Neuron (in vitro differentiated cells): ENCODE measurements at regions not wholly inside any gene's neighbourhood (a gene's known extent, or its start where the extent isn't known, plus 50 kb on each side); places are given as distances from the start of the nearest gene placed in this dataset.

ENCODE experiments used
- H2AFZ ChIP-seq: one replicate; pipeline ENCODE4 v1.6.1; 2013; ENCODE audit warnings: low read depth, mild to moderate bottlenecking, inconsistent platforms, low read length, moderate library complexity
- H3K27me3 ChIP-seq: one replicate; pipeline ENCODE4 v1.6.1; 2013; ENCODE audit warnings: low read length; ENCODE audit not compliant: insufficient read depth
- H3K36me3 ChIP-seq: one replicate; pipeline ENCODE4 v1.6.1; 2013; ENCODE audit warnings: low read length; ENCODE audit not compliant: insufficient read depth
- H3K4me1 ChIP-seq: one replicate; pipeline ENCODE4 v1.6.1; 2013; ENCODE audit warnings: low read length; ENCODE audit not compliant: insufficient read depth
- H3K4me3 ChIP-seq: 2 replicates; pipeline ENCODE4 v1.5.1; 2013; ENCODE audit warnings: mild to moderate bottlenecking, low read length, moderate library complexity
- H3K9me3 ChIP-seq: one replicate; pipeline ENCODE4 v1.6.1; 2013; ENCODE audit warnings: low read length

DNA sequence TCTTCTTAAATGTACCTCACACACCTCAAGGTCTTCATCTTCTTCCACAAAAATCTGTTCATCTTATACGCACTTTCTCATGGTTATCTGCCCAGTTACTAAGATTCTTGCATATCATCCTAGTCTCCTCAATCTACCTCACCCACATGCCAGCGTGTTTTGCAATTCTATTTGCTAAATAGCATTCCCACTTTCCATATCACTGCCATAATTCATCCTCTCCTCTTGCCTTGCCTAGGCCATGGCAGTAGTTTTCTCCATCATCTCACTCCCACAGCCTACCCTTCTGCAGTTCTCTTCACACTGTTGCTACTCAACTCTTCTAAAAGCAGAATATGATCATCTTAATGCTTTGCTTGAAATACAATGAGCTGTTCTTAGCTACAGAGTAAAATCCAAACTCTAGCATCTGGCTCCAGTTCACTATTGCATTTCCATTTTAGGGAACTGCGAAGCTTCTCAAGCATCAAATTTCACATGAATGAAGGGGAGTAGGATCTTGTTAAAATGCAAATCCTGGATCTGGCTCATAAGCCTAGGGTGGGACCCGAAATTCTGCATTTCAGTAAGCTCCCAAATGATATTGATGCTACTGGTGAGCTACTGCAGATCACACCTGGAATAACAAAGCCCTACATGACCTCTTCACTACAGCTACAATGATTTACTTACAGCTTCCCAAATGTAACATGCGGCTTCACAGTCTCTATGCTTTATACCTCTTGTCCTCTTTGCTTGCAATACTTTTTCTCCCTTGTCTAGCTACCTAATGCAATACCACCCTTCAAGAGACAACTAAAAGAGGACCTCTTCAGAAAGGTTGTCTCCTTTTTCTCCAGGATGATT is 293.9 kb downstream of the SATB2 start:
- no peaks in the 10 kb centered on the region for H3K36me3 ChIP-seq
- H3K27me3 ChIP-seq = no peaks in the 10 kb centered on the region
- H3K4me1 ChIP-seq = no peaks in the 10 kb centered on the region
- no peak overlapping the region for H2AFZ ChIP-seq
- no peaks in the 10 kb centered on the region for H3K9me3 ChIP-seq
- no peak overlapping the region for H3K4me3 ChIP-seq

DNA sequence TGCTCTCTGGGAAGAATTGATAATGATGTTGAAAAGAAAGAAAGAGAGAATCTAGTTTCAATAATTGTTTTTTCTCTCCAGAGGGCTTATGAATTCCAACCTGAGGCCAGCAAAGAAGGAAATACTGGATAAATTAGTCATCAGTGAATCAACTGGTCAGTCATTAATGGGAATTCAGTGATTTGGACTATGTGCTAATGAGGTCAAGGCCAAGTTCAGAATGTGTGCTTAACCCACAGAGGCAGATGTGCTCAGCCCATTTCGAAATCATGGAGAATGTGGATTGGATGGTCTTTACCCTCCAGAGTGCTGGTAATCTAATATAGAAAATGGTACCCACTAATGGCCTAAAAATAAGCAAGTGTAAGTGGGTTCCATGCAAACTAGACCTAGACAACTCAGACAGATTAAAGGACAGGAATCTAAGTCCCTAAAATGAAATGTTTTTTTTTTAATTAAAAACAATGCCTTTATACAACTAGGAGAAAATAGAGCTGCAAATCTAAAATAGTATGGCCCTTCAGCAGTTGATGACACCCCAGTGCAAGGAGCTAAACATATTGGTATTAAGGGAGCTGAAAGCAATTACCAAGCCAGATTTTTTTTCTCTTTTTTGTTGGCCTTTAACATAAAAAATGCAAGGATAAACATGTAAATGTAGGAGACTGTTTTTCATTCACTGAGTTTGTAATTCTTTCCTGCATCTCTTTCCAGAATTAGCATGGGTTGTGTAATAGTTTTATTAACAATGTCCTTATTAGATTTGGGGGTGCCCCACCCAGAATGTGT is 296.9 kb downstream of the SATB2 start:
- no peaks in the 10 kb centered on the region for H3K36me3 ChIP-seq
- no peaks in the 10 kb centered on the region for H3K9me3 ChIP-seq
- no peak overlapping the region for H2AFZ ChIP-seq
- H3K27me3 ChIP-seq = no peaks in the 10 kb centered on the region
- H3K4me1 ChIP-seq = no peaks in the 10 kb centered on the region
- H3K4me3 ChIP-seq = no peak overlapping the region

DNA sequence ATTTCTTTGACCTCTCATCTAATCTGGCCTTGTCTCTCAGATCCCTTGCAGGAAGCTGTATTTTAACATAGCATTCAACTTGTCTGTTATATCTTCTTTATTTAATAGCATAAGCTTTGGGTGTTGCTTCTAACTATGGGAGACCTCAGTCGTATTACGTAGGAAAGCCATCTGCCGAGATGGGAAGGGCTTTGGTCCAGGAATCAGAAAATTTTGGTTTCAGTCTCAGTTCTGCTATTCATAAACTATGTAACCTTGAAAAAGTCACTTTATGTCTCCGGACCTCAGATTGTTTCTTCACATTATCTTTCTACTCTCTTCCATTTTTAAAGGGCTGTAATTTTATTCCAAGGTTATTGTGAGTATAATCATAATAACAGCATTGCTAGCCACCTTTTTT is 297.7 kb downstream of the SATB2 start:
- Histone ChIP-seq H3K9me3 (no peaks in the 10 kb centered on the region), H3K36me3 (no peaks in the 10 kb centered on the region), H3K27me3 (no peaks in the 10 kb centered on the region), H3K4me3 (no peak overlapping the region), H3K4me1 (no peaks in the 10 kb centered on the region), H2AFZ (no peak overlapping the region)

DNA sequence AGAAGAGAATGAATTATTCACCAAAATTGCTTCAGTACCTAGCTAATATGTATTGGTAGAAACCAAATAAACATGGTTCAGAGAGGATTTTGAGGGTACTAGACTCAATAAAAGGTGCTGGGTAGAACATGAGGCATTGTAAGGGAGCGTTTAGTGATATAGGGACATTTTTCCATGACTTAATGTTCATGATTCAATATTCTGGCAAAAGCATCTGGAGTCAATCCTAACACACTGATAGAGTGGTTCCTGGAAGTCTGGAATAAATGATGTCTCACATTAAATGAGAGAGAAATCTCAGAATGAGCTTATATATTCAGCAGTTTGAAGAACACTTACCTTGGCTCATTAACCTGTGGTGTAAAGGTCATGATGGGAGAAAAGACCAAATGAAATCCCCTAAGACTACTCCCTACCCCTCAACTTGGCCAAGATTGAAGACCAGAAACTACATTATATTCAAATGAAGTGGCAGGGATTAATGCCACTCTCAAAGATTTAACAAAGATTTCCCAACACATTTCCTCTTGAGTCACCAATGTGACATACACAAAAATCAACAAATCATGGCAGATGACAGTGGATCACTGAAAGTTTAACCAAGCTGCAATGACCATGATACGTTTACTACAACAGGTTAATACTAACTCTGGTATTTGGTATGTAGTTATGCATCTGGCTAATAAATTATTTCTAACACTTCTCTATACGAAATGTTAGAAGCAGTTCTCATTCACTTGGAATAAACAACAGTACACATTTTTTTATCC is 309.5 kb downstream of the SATB2 start:
- Histone ChIP-seq H3K36me3 (no peaks in the 10 kb centered on the region), H2AFZ (no peak overlapping the region), H3K4me1 (peaks cover 3% of the 10 kb centered on the region), H3K4me3 (no peak overlapping the region), H3K9me3 (no peaks in the 10 kb centered on the region), H3K27me3 (no peaks in the 10 kb centered on the region)

DNA sequence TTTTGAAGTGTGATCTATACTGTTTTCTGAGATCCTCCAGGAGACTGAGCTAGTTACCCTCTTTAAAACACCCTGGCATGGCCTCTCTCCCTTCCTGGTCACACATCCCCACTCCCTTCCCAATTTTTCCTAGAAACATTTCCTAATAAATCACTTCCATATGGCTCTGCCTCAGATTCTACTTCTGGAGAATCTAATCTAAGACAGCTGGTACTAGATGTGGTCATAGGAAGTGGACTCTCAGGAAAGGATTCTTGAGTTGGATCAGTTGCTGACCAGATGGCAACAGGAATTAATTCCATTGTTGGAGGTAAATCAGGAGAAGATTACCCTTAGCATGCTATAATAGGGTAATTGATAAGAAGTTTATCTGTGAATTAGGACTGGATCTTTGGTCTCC is 310.5 kb downstream of the SATB2 start:
- H3K27me3 ChIP-seq = no peaks in the 10 kb centered on the region
- peaks cover 3% of the 10 kb centered on the region for H3K4me1 ChIP-seq
- H3K4me3 ChIP-seq = no peak overlapping the region
- H2AFZ ChIP-seq = no peak overlapping the region
- H3K9me3 ChIP-seq = no peaks in the 10 kb centered on the region
- no peaks in the 10 kb centered on the region for H3K36me3 ChIP-seq

DNA sequence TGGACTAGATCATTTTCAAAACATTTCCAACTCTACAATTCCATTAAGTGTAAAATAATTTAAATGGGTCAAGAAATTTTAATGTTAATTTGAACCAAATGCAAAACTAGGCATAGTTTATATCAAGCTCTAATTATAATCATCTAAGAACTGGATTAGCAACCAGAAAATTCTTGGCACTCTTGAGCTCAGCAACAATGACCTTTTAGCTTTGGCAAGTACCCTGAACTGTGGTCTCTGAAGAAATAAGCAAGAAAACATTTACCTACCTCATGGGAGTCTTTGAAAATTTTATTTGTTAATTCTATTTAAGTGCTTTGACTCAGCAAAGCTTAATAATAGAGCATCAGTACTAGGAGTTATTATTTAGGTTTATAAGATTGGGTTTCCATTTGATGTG is 313.2 kb downstream of the SATB2 start:
- no peak overlapping the region for H3K4me3 ChIP-seq
- no peaks in the 10 kb centered on the region for H3K36me3 ChIP-seq
- no peak overlapping the region for H2AFZ ChIP-seq
- no peaks in the 10 kb centered on the region for H3K27me3 ChIP-seq
- H3K9me3 ChIP-seq = no peaks in the 10 kb centered on the region
- H3K4me1 ChIP-seq = peaks cover 3% of the 10 kb centered on the region

DNA sequence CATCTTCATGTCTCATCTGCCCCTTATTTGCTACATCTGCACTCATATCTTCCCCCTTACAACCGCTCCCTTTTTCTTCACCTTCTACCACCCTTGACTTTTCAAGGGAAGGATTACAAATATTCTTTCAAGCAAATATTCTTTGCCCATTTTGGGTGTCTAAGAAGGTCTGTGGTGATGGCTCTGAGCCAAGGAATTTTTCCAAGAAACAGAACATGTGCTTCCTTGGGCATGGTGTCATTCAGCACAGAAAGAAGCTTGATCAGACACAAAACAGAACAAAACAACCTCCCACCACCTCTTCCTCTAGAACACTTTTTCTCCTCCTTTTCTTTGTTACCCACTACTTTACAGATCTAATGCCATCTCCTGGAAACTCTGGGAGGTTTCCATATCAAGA is 313.7 kb downstream of the SATB2 start:
- no peak overlapping the region for H2AFZ ChIP-seq
- no peaks in the 10 kb centered on the region for H3K9me3 ChIP-seq
- no peaks in the 10 kb centered on the region for H3K27me3 ChIP-seq
- no peak overlapping the region for H3K4me3 ChIP-seq
- H3K36me3 ChIP-seq = no peaks in the 10 kb centered on the region
- H3K4me1 ChIP-seq = peaks cover 3% of the 10 kb centered on the region

DNA sequence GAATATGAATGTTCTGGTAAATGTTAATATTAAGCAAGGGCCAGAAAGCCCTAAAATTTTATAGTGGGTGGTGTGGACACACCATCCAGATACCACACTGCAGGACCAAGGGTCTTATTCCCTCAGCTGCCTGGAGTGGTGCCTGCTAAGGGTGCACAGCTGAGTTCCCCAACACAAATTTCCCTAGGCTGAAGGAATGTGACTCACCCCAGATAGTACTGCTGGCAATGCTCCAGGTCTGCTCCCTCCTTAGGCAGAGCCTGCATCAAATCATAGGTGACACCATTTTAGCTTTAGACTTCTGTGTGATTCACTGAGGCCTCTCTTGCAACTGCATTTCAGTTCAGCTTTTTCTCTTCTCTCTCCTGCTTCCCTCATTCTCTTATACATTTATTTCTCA is 321.1 kb downstream of the SATB2 start:
- H3K9me3 ChIP-seq = no peaks in the 10 kb centered on the region
- H2AFZ ChIP-seq = no peak overlapping the region
- no peaks in the 10 kb centered on the region for H3K36me3 ChIP-seq
- no peak overlapping the region for H3K4me3 ChIP-seq
- H3K27me3 ChIP-seq = no peaks in the 10 kb centered on the region
- H3K4me1 ChIP-seq = peaks cover 3% of the 10 kb centered on the region

DNA sequence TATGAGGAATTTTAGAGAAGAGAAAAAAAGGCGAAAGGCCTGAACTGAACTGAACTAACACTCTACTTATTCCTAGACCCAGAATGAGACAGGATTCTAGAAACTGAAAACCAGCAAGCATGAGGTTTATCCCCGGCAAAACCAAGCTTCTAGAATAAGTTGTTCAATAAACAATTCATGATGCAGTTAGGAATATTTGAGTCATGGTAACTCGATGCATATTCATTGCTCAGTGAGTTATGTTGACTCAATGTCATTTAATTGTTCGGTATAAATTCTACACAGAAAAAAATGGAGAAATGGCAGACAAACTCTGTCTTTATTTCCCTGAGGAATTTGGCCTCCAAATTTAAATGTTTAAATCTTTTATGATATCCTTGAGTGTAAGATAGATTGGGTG is 321.5 kb downstream of the SATB2 start:
- Histone ChIP-seq H3K4me3 (no peak overlapping the region), H3K4me1 (peaks cover 3% of the 10 kb centered on the region), H3K27me3 (no peaks in the 10 kb centered on the region), H3K9me3 (no peaks in the 10 kb centered on the region), H3K36me3 (no peaks in the 10 kb centered on the region), H2AFZ (no peak overlapping the region)

DNA sequence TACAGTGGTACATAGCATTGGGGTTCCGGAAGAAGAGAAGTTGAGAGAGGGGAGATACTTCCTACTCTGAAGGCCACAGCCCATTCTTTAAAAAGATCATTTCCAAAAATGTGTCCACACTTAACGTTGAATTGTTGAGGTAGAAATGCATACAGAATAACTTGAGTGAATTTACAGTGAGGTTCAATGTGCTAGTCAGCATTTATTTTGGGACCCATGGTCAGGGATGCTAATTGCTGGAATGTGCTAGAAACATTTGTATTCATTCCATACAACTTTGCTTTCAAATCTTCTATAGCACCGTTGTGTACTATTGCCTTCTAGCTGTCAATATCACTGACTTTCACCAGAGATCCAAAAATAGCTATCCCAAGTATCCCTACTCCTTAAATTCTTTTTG is 325.9 kb downstream of the SATB2 start:
- no peaks in the 10 kb centered on the region for H3K36me3 ChIP-seq
- H2AFZ ChIP-seq = no peak overlapping the region
- no peak overlapping the region for H3K4me3 ChIP-seq
- no peaks in the 10 kb centered on the region for H3K27me3 ChIP-seq
- H3K4me1 ChIP-seq = peaks cover 3% of the 10 kb centered on the region
- H3K9me3 ChIP-seq = no peaks in the 10 kb centered on the region

DNA sequence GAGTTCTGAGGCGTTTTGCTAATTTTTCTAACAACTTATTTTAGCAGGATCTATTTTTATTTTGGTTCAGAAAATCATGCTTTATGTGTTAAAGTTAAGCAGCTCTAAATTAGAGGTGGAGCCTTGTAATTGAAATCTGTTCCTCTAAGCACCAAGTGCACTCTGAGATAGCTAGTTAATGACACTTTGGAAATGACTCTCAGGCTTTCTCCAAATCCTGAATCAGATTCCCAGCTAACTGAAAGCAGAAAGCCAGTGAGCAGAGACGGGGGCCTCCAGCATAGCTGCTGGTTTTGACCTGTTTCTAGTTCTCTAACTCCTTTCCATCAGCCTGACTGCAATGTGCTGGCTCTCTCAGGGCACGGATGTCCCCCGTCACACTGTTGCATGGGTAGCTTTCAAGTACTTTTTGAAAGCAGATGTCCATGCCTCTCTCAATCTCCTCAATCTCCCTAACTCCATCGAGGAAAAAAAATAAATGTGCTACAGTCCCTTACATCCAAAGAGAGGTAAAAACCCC is 326.5 kb downstream of the SATB2 start:
- Histone ChIP-seq H2AFZ (no peak overlapping the region), H3K36me3 (no peaks in the 10 kb centered on the region), H3K9me3 (no peaks in the 10 kb centered on the region), H3K27me3 (no peaks in the 10 kb centered on the region), H3K4me3 (no peak overlapping the region), H3K4me1 (peaks cover 3% of the 10 kb centered on the region)

DNA sequence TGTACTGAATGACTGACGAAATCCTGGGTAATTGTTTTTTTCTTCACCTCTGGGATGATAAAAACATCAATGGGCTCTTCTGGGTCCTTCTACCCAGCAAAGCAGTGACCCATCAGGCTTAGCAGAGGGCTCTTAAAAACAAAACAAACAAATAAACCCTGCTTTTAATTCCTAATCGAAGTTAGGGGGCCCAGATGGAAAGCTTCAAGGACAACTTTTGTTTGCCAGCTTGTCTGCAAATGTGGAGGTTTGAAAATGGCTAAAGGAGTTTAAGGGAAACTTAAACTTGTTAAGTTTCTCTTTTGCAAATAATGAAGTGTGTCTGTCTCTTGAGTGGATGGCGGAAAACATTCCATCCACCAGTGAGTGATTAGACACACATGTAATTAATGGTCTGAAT is 327.2 kb downstream of the SATB2 start:
- Histone ChIP-seq H2AFZ (no peak overlapping the region), H3K27me3 (no peaks in the 10 kb centered on the region), H3K36me3 (no peaks in the 10 kb centered on the region), H3K9me3 (no peaks in the 10 kb centered on the region), H3K4me3 (no peak overlapping the region), H3K4me1 (peaks cover 3% of the 10 kb centered on the region)
